GM23338 (cell line): ENCODE measurements at regions not wholly inside any gene's neighbourhood (a gene's known extent, or its start where the extent isn't known, plus 50 kb on each side); places are given as distances from the start of the nearest gene placed in this dataset.

Source experiments
- ATAC-seq: fragments of 200-7000 bp; cut with Tn5 transposase; 3 replicates; pipeline ENCODE4 v1.9.1; 2020
- DNase-seq: peaks from one replicate; pipeline ENCODE4 v3.0.0-alpha.2; 2015; ENCODE audit warnings: low spot score
- H2AFZ ChIP-seq: fragments of 200-600 bp; sonication (generic); 2 replicates; pipeline ENCODE4 v1.8.0; 2016; ENCODE audit warnings: antibody characterized with exemption, mild to moderate bottlenecking, moderate library complexity
- H3F3A ChIP-seq: fragments of 200-600 bp; sonication (generic); replicated peaks from 2 replicates; pipeline ENCODE4 v1.8.0; 2017; ENCODE audit warnings: antibody characterized with exemption, mixed run types, low read depth
- H3K27ac ChIP-seq: fragments of 200-600 bp; sonication (generic); 2 replicates; pipeline ENCODE4 v1.6.1; 2016; ENCODE audit warnings: low read depth
- H3K27me3 ChIP-seq: fragments of 200-600 bp; sonication (generic); 2 replicates; pipeline ENCODE4 v1.8.0; 2016; ENCODE audit warnings: mild to moderate bottlenecking, mixed run types, moderate library complexity; ENCODE audit not compliant: insufficient read depth
- H3K36me3 ChIP-seq: fragments of 200-600 bp; sonication (generic); 2 replicates; pipeline ENCODE4 v1.8.0; 2016; ENCODE audit warnings: mild to moderate bottlenecking; ENCODE audit not compliant: insufficient read depth
- H3K4me1 ChIP-seq: fragments of 200-600 bp; sonication (generic); 2 replicates; pipeline ENCODE4 v1.8.0; 2016; ENCODE audit warnings: mild to moderate bottlenecking, moderate library complexity; ENCODE audit not compliant: insufficient read depth
- H3K4me2 ChIP-seq: fragments of 200-600 bp; sonication (generic); 2 replicates; pipeline ENCODE4 v1.7.1; 2017; ENCODE audit warnings: mixed run types
- H3K4me3 ChIP-seq: fragments of 200-600 bp; sonication (generic); 2 replicates; pipeline ENCODE4 v1.6.1; 2016; ENCODE audit warnings: mixed run types
- H3K79me2 ChIP-seq: fragments of 200-600 bp; sonication (generic); replicated peaks from 2 replicates; pipeline ENCODE4 v1.8.0; 2017; ENCODE audit warnings: mild to moderate bottlenecking; ENCODE audit not compliant: insufficient read depth
- H3K9me2 ChIP-seq: fragments of 200-600 bp; sonication (generic); 2 replicates; pipeline ENCODE4 v1.8.0; 2017; ENCODE audit not compliant: insufficient read depth
- H4K20me1 ChIP-seq: fragments of 200-600 bp; sonication (generic); replicated peaks from 2 replicates; pipeline ENCODE4 v1.8.0; 2017; ENCODE audit warnings: mild to moderate bottlenecking; ENCODE audit not compliant: insufficient read depth
- H3K27ac Mint-ChIP-seq: 2 replicates; pipeline ENCODE4 v1.8.0; 2020; ENCODE audit warnings: inconsistent platforms, mild to moderate bottlenecking, moderate library complexity, mixed read lengths
- H3K27me3 Mint-ChIP-seq: 3 replicates; pipeline ENCODE4 v1.8.0; 2022; ENCODE audit warnings: low read depth, mild to moderate bottlenecking, moderate library complexity, mixed read lengths, inconsistent platforms; ENCODE audit not compliant: insufficient read depth, poor library complexity
- H3K36me3 Mint-ChIP-seq: 3 replicates; pipeline ENCODE4 v1.8.0; 2021; ENCODE audit warnings: low read depth, mild to moderate bottlenecking, inconsistent platforms, moderate library complexity, mixed read lengths
- H3K4me1 Mint-ChIP-seq: 3 replicates; pipeline ENCODE4 v1.8.0; 2020; ENCODE audit warnings: mild to moderate bottlenecking, inconsistent platforms, mixed read lengths
- H3K4me3 Mint-ChIP-seq: 3 replicates; pipeline ENCODE4 v1.8.0; 2021; ENCODE audit warnings: moderate library complexity, mild to moderate bottlenecking, inconsistent platforms, mixed read lengths
- H3K9me3 Mint-ChIP-seq: 3 replicates; pipeline ENCODE4 v1.8.0; 2020; ENCODE audit warnings: moderate library complexity, mild to moderate bottlenecking, inconsistent platforms, mixed read lengths
- EZH2 ChIP-seq: fragments of 200-600 bp; sonication (generic); IDR thresholded peaks from one replicate; pipeline ENCODE4 v1.8.0; 2017; ENCODE audit warnings: antibody characterized with exemption, mild to moderate bottlenecking, low read depth; ENCODE audit not compliant: unreplicated experiment
- JUNB ChIP-seq: IDR thresholded peaks from one replicate; pipeline ENCODE4 v1.6.1; 2016; ENCODE audit warnings: antibody characterized with exemption; ENCODE audit not compliant: unreplicated experiment
- NANOG ChIP-seq: IDR thresholded peaks from 2 replicates; pipeline ENCODE4 v1.6.1; 2016; ENCODE audit warnings: antibody characterized with exemption, borderline replicate concordance
- POLR2AphosphoS5 ChIP-seq: IDR thresholded peaks from 2 replicates; pipeline ENCODE4 v1.6.1; 2016; ENCODE audit warnings: antibody characterized with exemption, low read depth
- ZNF331 ChIP-seq: fragments of 250-450 bp; sonication (Bioruptor Pico); IDR thresholded peaks from 2 replicates; pipeline ENCODE4 v1.5.0; 2020; ENCODE audit warnings: low read depth, mild to moderate bottlenecking, moderate library complexity
- TF ChIP-seq, protein P1 (sequence below): fragments of 250-450 bp; sonication (Bioruptor Pico); IDR thresholded peaks from 2 replicates; pipeline ENCODE4 v1.5.0; 2020; ENCODE audit warnings: mild to moderate bottlenecking, moderate library complexity
- TF ChIP-seq, protein P2 (sequence below), 2 experiments: fragments of 200-600 bp in 1 of 2; sonication (generic) in 1 of 2; conservative IDR thresholded peaks; 2 replicates each; pipeline versions ENCODE4 v1.5.1 to v1.6.1; 2016 to 2017; ENCODE audit warnings: antibody characterized with exemption in 2 of 2, low read depth in 2 of 2, mild to moderate bottlenecking in 2 of 2, moderate library complexity in 1 of 2
- TF ChIP-seq, protein P3 (sequence below): IDR thresholded peaks from one replicate; pipeline ENCODE4 v1.6.1; 2018; ENCODE audit warnings: antibody characterized with exemption; ENCODE audit not compliant: unreplicated experiment

DNA sequence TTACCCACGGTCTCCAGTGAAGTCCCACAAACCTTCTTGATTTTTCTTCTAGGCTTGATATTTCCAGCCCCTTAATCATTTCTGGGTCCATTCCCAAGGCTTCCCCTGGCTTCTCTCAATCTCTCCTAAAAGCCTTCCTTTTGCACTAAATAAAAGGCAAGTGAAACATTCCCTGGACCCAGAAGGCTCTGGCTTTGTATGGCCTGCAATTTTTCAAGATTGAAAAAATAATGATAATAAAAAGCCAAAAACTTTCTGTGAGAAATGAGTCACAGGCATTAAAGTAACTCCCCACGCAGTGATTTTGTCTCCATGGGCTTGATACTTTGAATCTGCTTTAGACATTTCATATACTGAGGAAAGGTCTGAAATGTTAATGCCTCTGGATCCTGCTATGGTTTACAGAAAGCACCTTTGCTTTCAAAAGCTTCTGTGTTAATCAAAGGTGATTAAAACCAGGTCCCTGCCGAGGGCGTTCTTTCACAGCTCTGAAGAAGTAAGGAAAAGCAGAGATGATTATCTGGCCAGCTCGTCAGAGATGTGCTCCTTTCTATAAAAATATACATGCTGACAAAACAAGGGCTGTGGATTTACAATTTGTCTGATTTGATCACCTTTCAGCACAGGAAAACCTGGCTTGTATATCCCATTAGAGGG is 118.9 kb upstream of the TMEM72 start (continued):
- TF ChIP-seq, protein P1, sequence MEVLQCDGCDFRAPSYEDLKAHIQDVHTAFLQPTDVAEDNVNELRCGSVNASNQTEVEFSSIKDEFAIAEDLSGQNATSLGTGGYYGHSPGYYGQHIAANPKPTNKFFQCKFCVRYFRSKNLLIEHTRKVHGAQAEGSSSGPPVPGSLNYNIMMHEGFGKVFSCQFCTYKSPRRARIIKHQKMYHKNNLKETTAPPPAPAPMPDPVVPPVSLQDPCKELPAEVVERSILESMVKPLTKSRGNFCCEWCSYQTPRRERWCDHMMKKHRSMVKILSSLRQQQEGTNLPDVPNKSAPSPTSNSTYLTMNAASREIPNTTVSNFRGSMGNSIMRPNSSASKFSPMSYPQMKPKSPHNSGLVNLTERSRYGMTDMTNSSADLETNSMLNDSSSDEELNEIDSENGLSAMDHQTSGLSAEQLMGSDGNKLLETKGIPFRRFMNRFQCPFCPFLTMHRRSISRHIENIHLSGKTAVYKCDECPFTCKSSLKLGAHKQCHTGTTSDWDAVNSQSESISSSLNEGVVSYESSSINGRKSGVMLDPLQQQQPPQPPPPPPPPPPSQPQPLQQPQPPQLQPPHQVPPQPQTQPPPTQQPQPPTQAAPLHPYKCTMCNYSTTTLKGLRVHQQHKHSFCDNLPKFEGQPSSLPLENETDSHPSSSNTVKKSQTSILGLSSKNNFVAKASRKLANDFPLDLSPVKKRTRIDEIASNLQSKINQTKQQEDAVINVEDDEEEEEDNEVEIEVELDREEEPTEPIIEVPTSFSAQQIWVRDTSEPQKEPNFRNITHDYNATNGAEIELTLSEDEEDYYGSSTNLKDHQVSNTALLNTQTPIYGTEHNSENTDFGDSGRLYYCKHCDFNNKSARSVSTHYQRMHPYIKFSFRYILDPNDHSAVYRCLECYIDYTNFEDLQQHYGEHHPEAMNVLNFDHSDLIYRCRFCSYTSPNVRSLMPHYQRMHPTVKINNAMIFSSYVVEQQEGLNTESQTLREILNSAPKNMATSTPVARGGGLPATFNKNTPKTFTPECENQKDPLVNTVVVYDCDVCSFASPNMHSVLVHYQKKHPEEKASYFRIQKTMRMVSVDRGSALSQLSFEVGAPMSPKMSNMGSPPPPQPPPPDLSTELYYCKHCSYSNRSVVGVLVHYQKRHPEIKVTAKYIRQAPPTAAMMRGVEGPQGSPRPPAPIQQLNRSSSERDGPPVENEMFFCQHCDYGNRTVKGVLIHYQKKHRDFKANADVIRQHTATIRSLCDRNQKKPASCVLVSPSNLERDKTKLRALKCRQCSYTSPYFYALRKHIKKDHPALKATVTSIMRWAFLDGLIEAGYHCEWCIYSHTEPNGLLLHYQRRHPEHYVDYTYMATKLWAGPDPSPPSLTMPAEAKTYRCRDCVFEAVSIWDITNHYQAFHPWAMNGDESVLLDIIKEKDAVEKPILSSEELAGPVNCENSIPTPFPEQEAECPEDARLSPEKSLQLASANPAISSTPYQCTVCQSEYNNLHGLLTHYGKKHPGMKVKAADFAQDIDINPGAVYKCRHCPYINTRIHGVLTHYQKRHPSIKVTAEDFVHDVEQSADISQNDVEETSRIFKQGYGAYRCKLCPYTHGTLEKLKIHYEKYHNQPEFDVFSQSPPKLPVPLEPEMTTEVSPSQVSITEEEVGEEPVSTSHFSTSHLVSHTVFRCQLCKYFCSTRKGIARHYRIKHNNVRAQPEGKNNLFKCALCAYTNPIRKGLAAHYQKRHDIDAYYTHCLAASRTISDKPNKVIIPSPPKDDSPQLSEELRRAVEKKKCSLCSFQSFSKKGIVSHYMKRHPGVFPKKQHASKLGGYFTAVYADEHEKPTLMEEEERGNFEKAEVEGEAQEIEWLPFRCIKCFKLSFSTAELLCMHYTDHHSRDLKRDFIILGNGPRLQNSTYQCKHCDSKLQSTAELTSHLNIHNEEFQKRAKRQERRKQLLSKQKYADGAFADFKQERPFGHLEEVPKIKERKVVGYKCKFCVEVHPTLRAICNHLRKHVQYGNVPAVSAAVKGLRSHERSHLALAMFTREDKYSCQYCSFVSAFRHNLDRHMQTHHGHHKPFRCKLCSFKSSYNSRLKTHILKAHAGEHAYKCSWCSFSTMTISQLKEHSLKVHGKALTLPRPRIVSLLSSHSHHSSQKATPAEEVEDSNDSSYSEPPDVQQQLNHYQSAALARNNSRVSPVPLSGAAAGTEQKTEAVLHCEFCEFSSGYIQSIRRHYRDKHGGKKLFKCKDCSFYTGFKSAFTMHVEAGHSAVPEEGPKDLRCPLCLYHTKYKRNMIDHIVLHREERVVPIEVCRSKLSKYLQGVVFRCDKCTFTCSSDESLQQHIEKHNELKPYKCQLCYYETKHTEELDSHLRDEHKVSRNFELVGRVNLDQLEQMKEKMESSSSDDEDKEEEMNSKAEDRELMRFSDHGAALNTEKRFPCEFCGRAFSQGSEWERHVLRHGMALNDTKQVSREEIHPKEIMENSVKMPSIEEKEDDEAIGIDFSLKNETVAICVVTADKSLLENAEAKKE (CRISPR knock-in tag) = no peak
- no peak for TF ChIP-seq NANOG
- TF ChIP-seq ZNF331 (CRISPR knock-in tag) = no peak
- no peak for TF ChIP-seq POLR2AphosphoS5
- TF ChIP-seq, protein P2, sequence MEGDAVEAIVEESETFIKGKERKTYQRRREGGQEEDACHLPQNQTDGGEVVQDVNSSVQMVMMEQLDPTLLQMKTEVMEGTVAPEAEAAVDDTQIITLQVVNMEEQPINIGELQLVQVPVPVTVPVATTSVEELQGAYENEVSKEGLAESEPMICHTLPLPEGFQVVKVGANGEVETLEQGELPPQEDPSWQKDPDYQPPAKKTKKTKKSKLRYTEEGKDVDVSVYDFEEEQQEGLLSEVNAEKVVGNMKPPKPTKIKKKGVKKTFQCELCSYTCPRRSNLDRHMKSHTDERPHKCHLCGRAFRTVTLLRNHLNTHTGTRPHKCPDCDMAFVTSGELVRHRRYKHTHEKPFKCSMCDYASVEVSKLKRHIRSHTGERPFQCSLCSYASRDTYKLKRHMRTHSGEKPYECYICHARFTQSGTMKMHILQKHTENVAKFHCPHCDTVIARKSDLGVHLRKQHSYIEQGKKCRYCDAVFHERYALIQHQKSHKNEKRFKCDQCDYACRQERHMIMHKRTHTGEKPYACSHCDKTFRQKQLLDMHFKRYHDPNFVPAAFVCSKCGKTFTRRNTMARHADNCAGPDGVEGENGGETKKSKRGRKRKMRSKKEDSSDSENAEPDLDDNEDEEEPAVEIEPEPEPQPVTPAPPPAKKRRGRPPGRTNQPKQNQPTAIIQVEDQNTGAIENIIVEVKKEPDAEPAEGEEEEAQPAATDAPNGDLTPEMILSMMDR (conservative IDR thresholded peaks at IDR 0.05; ENCODE audit: low read depth in 2 of 2) = no peak

DNA sequence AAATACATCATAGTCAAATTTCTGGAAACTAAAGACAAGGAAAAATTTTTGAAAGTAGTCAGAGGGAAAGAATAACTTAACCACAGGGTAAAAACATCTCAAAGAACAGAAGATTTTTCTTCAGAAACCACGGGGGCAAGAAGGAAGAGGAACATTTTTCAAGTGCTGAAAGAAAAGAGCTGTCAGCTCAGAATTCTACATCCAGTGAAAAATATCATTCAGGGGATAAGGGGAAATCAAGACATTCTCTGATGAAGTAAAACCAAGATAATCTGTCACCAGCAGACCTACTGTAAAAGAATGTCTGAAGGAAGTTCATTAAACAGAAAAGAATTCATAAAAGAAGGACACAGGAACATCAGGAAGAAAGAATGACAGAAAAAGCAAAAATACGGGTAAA is 111.2 kb upstream of the TMEM72 start:
- Histone ChIP-seq H3K4me3 (no peak overlapping the region), H3K27me3 (no peaks in the 10 kb centered on the region), H3K36me3 (no peaks in the 10 kb centered on the region), H3K27ac (no peak overlapping the region), H2AFZ (no peak overlapping the region), H3K79me2 (no peaks in the 10 kb centered on the region), H3K4me1 (no peaks in the 10 kb centered on the region), H3K9me2 (peaks cover 13% of the 10 kb centered on the region; the same call in 1 of the 2 replicates), H3F3A (no peaks in the 10 kb centered on the region), H4K20me1 (no peaks in the 10 kb centered on the region), H3K4me2 (no peak overlapping the region)
- Mint-ChIP-seq H3K27me3 (peaks cover 7% of the 10 kb centered on the region), H3K36me3 (no peaks in the 10 kb centered on the region), H3K4me1 (no peaks in the 10 kb centered on the region), H3K27ac (no peak overlapping the region), H3K9me3 (no peaks in the 10 kb centered on the region), H3K4me3 (no peak overlapping the region)
- ATAC-seq = no peak
- DNase-seq = no peak
- TF ChIP-seq JUNB = no peak
- TF ChIP-seq EZH2 = no peak
- TF ChIP-seq ZNF331 (CRISPR knock-in tag) = no peak
- TF ChIP-seq, protein P3, sequence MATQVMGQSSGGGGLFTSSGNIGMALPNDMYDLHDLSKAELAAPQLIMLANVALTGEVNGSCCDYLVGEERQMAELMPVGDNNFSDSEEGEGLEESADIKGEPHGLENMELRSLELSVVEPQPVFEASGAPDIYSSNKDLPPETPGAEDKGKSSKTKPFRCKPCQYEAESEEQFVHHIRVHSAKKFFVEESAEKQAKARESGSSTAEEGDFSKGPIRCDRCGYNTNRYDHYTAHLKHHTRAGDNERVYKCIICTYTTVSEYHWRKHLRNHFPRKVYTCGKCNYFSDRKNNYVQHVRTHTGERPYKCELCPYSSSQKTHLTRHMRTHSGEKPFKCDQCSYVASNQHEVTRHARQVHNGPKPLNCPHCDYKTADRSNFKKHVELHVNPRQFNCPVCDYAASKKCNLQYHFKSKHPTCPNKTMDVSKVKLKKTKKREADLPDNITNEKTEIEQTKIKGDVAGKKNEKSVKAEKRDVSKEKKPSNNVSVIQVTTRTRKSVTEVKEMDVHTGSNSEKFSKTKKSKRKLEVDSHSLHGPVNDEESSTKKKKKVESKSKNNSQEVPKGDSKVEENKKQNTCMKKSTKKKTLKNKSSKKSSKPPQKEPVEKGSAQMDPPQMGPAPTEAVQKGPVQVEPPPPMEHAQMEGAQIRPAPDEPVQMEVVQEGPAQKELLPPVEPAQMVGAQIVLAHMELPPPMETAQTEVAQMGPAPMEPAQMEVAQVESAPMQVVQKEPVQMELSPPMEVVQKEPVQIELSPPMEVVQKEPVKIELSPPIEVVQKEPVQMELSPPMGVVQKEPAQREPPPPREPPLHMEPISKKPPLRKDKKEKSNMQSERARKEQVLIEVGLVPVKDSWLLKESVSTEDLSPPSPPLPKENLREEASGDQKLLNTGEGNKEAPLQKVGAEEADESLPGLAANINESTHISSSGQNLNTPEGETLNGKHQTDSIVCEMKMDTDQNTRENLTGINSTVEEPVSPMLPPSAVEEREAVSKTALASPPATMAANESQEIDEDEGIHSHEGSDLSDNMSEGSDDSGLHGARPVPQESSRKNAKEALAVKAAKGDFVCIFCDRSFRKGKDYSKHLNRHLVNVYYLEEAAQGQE = no peak
